Gastroesophageal sphincter (tissue), 4 donors: ENCODE measurements at regions not wholly inside any gene's neighbourhood (a gene's known extent, or its start where the extent isn't known, plus 50 kb on each side); places are given as distances from the start of the nearest gene placed in this dataset.

Source experiments
- ATAC-seq: fragments of 150-250 bp; one replicate; pipeline ENCODE4 v1.9.1; 2016; ENCODE audit warnings: mild to moderate bottlenecking, moderate library complexity
- H3K27ac ChIP-seq, 4 donors: fragments of 200-600 bp; sonication (generic) in 3 of 4; 1 replicate in 3 of 4; 2 replicates in 1 of 4; pipeline ENCODE4 v1.5.1; 2016 to 2019
- H3K27me3 ChIP-seq: fragments of 200-600 bp; sonication (generic); one replicate; pipeline ENCODE4 v1.5.1; 2019
- H3K36me3 ChIP-seq, 2 donors: fragments of 200-600 bp; sonication (generic); one replicate each; pipeline ENCODE4 v1.5.1; 2019; ENCODE audit warnings: control low read depth in 1 of 2
- H3K4me1 ChIP-seq, 3 donors: fragments of 200-600 bp; sonication (generic); 1 replicate in 2 of 3; 2 replicates in 1 of 3; pipeline ENCODE4 v1.5.1; 2016 to 2019; ENCODE audit warnings: control low read depth in 2 of 3
- H3K4me3 ChIP-seq, 2 donors: fragments of 200-600 bp; sonication (generic); one replicate each; pipeline ENCODE4 v1.5.1; 2019; ENCODE audit warnings: mild to moderate bottlenecking in 1 of 2, moderate library complexity in 1 of 2
- H3K9me3 ChIP-seq, 3 donors: fragments of 200-600 bp; sonication (generic); one replicate each; pipeline ENCODE4 v1.5.1; 2017 to 2019; ENCODE audit warnings: control low read depth in 2 of 3
- EP300 ChIP-seq: sonication (generic); formaldehyde crosslinking; IDR thresholded peaks from one replicate; pipeline ENCODE4 v1.6.1; 2017; ENCODE audit warnings: antibody characterized with exemption, mild to moderate bottlenecking
- POLR2A ChIP-seq, 2 donors: fragments of 450-650 bp; IDR thresholded peaks; one replicate each; pipeline ENCODE4 v1.6.1; 2017; ENCODE audit warnings: antibody characterized with exemption in 2 of 2, mild to moderate bottlenecking in 2 of 2, moderate library complexity in 1 of 2
- POLR2AphosphoS5 ChIP-seq: sonication (generic); formaldehyde crosslinking; IDR thresholded peaks from one replicate; pipeline ENCODE4 v1.6.1; 2017; ENCODE audit warnings: antibody characterized with exemption
- WGBS, 2 donors: methylation state at CpG; one replicate each; pipeline ENCODE4 v1.1.5; 2018; ENCODE audit warnings: low coverage in 1 of 2; 5-methylcytosine and 5-hydroxymethylcytosine counted together
- TF ChIP-seq, protein P1 (sequence below), 4 experiments: fragments of 200-600 bp in 2 of 4; fragments of 450-650 bp in 2 of 4; sonication (generic) in 1 of 4; IDR thresholded peaks; one replicate each; pipeline ENCODE4 v1.5.1; 2017 to 2019; ENCODE audit warnings: antibody characterized with exemption in 4 of 4, mild to moderate bottlenecking in 2 of 4, moderate library complexity in 2 of 4

DNA sequence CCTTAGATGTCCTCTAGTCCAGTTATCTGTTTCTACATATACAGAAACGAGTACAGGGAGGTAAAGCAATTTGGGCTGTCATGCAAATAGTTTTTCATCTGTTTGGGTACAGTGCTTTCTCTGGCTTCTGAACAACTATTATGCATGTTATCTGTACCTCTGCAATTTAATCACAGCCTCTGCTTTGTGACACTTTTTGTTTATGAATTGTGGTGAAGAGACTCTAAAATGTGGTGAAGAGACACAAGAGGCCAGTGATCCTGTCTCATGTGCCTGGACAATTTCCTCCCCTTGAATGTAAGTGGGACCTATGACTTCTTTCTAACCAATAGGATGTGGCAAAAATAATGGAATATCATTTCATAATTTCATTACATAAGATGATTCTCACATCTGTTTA lies 130.3 kb upstream of the ARHGAP42 start:
- ATAC-seq: no peak
- Histone ChIP-seq H3K36me3 (no peaks in the 10 kb centered on the region), H3K4me3 (no peak overlapping the region), H3K9me3 (no peaks in the 10 kb centered on the region), H3K27ac (no peak overlapping the region), H3K4me1 (peaks cover 2 to 40% (median 7%) of the 10 kb centered on the region in 3 donors), H3K27me3 (no peaks in the 10 kb centered on the region)
- TF ChIP-seq EP300: no peak
- TF ChIP-seq POLR2A (IDR thresholded peaks at IDR 0.05): no peak
- TF ChIP-seq, protein P1, sequence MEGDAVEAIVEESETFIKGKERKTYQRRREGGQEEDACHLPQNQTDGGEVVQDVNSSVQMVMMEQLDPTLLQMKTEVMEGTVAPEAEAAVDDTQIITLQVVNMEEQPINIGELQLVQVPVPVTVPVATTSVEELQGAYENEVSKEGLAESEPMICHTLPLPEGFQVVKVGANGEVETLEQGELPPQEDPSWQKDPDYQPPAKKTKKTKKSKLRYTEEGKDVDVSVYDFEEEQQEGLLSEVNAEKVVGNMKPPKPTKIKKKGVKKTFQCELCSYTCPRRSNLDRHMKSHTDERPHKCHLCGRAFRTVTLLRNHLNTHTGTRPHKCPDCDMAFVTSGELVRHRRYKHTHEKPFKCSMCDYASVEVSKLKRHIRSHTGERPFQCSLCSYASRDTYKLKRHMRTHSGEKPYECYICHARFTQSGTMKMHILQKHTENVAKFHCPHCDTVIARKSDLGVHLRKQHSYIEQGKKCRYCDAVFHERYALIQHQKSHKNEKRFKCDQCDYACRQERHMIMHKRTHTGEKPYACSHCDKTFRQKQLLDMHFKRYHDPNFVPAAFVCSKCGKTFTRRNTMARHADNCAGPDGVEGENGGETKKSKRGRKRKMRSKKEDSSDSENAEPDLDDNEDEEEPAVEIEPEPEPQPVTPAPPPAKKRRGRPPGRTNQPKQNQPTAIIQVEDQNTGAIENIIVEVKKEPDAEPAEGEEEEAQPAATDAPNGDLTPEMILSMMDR (IDR thresholded peaks at IDR 0.05): no peak
- no peak for TF ChIP-seq POLR2AphosphoS5
- 38 to 46% methylated on average over 1 of the region's 1 CpG for WGBS, 2 donors

DNA sequence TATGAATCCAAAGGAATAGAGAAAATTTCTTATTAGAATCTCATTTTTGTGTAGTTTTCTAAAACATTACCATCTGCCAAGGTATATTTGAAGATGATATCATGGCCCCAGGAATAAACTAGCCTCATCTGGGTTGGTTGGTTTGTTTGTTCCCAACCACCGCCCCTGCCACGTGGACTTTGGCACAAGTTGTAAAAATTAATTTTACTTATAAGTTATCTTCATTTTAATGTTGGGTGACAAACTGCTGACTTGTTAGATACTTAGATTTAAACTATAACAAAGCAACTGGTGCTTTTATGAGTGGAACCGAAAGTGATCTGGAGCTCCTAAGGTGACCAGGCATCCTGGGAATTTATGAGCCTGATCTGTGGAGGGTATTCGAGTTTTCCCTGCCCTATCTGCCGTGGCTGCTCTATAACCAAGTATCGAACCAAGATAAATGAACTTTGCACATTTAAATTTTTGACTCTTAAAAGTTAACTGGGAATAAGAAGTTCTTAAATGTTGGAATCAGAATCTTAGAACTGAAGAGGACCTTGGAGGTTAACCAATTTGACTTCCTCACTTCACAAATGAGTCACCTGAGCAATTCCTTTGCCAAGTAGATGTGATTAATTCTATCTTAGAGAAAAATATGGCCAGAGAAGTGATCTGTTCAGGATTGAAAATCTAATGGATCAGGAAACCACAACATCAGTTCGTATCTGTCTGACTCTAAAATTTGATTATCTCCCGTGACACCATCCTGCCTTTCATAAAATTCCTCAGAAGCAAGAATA lies 129.1 kb upstream of the ARHGAP42 start:
- no peaks in the 10 kb centered on the region for H3K9me3 ChIP-seq
- TF ChIP-seq EP300 (no peak), POLR2AphosphoS5 (no peak), POLR2A (IDR thresholded peaks at IDR 0.05) (no peak)
- TF ChIP-seq, protein P1 (IDR thresholded peaks at IDR 0.05): no peak
- 70 to 71% methylated on average over 5 to 8 of the region's 8 CpGs for WGBS, 2 donors
- no peak for ATAC-seq
- H3K27ac ChIP-seq: no peak overlapping the region
- H3K27me3 ChIP-seq: no peaks in the 10 kb centered on the region
- H3K4me1 ChIP-seq: peaks cover 12 to 53% (median 15%) of the 10 kb centered on the region in 3 donors
- no peak overlapping the region for H3K4me3 ChIP-seq
- H3K36me3 ChIP-seq: no peaks in the 10 kb centered on the region

DNA sequence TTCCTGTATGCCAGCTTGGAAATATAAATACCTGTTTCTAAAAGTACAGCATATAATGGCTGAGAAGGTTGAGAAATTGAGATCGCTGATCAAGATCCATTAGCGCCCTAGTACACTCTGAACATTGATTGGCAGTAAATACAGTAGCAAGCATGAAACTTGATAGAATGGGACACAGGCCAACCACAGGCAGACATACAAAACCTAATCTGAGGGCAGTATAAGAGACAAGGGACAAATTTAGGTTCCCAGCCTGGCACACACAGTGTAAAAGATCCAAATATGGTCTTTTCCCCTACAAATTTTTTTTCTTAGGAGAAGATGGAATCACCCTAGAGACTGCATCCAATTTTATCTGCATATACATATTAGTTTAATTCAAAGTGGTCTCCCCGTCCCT lies 126.5 kb upstream of the ARHGAP42 start:
- ATAC-seq: no peak
- Histone ChIP-seq H3K4me3 (no peak overlapping the region), H3K36me3 (no peaks in the 10 kb centered on the region), H3K27ac (peak overlapping the region in 1 of 4 donors; percentile 58), H3K9me3 (no peaks in the 10 kb centered on the region), H3K27me3 (no peaks in the 10 kb centered on the region), H3K4me1 (peaks cover 12 to 54% (median 15%) of the 10 kb centered on the region in 3 donors)
- WGBS, 2 donors: 87 to 90% methylated on average over 3 of the region's 3 CpGs
- no peak for TF ChIP-seq EP300
- no peak for TF ChIP-seq POLR2AphosphoS5
- TF ChIP-seq POLR2A (IDR thresholded peaks at IDR 0.05): no peak
- TF ChIP-seq, protein P1 (IDR thresholded peaks at IDR 0.05): no peak

DNA sequence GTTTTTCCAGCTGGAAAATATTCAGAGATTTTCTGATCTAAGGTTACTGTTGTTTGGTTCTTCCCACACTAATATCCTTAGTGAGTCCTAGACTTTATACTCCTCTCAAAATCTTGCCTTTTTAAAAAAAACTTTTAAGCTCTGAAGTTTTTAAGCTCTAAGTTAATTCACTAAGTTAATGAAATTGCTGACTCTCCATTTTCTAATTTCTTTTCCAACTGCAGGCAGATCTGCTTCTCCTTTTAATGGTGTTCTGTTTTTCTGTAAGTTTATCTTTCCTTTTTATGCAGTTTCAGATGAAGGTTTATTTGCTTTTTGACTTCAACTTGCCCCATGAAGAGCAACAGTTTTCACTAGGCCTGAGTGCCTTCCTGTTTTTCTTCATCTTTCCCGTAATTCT lies 125.8 kb upstream of the ARHGAP42 start:
- peaks cover 12 to 47% (median 15%) of the 10 kb centered on the region in 3 donors for H3K4me1 ChIP-seq
- H3K36me3 ChIP-seq: no peaks in the 10 kb centered on the region
- 36% methylated on average over 1 of the region's 1 CpG; no CpG with 5 or more reads in 1 of the 2 donors for WGBS, 2 donors
- H3K27ac ChIP-seq: peak overlapping the region in 2 of 4 donors; percentile 45 to 58
- H3K4me3 ChIP-seq: no peak overlapping the region
- ATAC-seq: no peak
- TF ChIP-seq POLR2AphosphoS5: no peak
- TF ChIP-seq, protein P1 (IDR thresholded peaks at IDR 0.05): no peak
- TF ChIP-seq EP300: no peak
- no peak for TF ChIP-seq POLR2A (IDR thresholded peaks at IDR 0.05)
- H3K9me3 ChIP-seq: no peaks in the 10 kb centered on the region
- H3K27me3 ChIP-seq: no peaks in the 10 kb centered on the region

DNA sequence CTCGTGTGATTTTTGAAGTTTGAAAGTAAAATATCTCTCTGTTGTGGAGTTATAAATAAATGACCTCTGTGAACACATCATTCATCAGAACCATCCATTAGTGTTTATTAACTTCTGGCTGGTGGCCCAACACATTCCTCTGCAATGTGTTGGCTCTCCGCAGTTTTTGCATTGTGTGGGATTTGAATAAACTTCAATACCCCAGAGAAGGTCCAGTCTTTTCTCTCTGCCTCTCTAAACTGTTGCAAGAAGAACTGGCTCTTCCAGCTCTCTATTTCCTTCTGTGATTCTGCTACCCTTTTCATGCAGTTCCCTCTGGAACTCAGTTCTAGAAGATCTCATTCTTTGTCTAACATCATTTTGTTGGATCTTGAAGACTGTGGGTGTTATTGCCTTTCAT lies 125.0 kb upstream of the ARHGAP42 start:
- 8 to 16% methylated on average over 2 of the region's 2 CpGs for WGBS, 2 donors
- Histone ChIP-seq H3K4me1 (peaks cover 12 to 44% (median 15%) of the 10 kb centered on the region in 3 donors), H3K4me3 (no peak overlapping the region), H3K9me3 (no peaks in the 10 kb centered on the region), H3K27ac (peak overlapping the region in 2 of 4 donors; percentile 30 to 58), H3K27me3 (no peaks in the 10 kb centered on the region), H3K36me3 (no peaks in the 10 kb centered on the region)
- TF ChIP-seq, protein P1 (IDR thresholded peaks at IDR 0.05): no peak
- TF ChIP-seq POLR2AphosphoS5 (peak; percentile 62), POLR2A (IDR thresholded peaks at IDR 0.05) (no peak)
- peak; percentile 46 for ATAC-seq
